Erythroblast (primary cell): ENCODE measurements at regions not wholly inside any gene's neighbourhood (a gene's known extent, or its start where the extent isn't known, plus 50 kb on each side); places are given as distances from the start of the nearest gene placed in this dataset.
"Not testable (repeated sequence)": the region's sequence is repeated elsewhere in the genome, so short reads cannot be mapped to it uniquely, and the experiment has no call there.

Experiments
- DNase-seq, 2 experiments: peaks; one replicate each; lab custom pipeline; 2025; lab: John Stamatoyannopoulos, UW
- GATA1 ChIP-seq: IDR thresholded peaks from 2 replicates; pipeline ENCODE4 v1.6.1; 2011; ENCODE audit warnings: low read depth, mild to moderate bottlenecking, control low read depth, low read length, moderate library complexity
- POLR2A ChIP-seq: IDR thresholded peaks from 2 replicates; pipeline ENCODE4 v1.6.1; 2011; ENCODE audit warnings: mild to moderate bottlenecking, low read length

- no peak for TF ChIP-seq POLR2A
- no peak for TF ChIP-seq GATA1
- DNase-seq: no peak
These were observed 119.0 kb upstream of the WNT7A start for GRCh38 chr3:13998831-13999230.

GRCh38 chr3:13995216-13995615, 115.3 kb upstream of the WNT7A start:
- not testable (repeated sequence) for DNase-seq

DNA sequence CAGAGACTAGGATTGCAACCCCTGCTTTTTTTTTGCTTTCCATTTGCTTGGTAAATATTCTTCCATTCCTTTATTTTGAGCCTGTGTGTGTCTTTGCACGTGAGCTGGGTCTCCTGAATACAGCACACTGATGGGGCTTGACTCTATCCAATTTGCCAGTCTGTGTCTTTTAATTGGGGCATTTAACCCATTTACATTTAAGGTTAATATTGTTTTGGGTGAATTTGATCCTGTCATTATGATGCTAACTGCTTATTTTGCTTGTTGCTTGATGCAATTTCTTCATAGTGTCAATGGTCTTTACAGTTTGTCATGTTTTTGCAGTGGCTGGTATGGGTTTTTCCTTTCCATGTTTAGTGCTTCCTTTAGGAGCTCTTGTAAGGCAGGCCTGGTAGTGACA, 109.1 kb upstream of the WNT7A start:
- DNase-seq: not testable (repeated sequence)

DNA sequence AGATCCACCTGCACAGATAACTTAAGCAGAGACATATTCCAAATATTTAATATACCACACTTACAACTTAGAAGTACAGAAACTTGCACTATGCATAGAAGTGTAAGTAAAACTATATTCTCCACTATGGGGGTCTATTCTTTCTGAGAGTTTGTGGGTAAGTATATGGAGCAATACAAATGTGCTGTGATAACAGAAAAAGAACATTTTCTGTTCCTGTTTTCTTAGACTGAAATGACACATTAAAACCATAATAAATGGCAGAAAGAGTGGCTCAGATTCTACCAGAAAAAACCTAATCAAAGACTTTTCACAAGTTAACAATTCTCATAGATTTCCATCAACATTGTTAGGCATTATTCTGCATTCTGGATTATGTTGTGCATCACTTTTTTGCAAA, 96.6 kb upstream of the WNT7A start:
- no peak for DNase-seq
- TF ChIP-seq GATA1 (no peak), POLR2A (no peak)

- no peak for TF ChIP-seq GATA1
- TF ChIP-seq POLR2A: no peak
- no peak for DNase-seq
These were observed 95.8 kb upstream of the WNT7A start for GRCh38 chr3:13975686-13976085.

DNA sequence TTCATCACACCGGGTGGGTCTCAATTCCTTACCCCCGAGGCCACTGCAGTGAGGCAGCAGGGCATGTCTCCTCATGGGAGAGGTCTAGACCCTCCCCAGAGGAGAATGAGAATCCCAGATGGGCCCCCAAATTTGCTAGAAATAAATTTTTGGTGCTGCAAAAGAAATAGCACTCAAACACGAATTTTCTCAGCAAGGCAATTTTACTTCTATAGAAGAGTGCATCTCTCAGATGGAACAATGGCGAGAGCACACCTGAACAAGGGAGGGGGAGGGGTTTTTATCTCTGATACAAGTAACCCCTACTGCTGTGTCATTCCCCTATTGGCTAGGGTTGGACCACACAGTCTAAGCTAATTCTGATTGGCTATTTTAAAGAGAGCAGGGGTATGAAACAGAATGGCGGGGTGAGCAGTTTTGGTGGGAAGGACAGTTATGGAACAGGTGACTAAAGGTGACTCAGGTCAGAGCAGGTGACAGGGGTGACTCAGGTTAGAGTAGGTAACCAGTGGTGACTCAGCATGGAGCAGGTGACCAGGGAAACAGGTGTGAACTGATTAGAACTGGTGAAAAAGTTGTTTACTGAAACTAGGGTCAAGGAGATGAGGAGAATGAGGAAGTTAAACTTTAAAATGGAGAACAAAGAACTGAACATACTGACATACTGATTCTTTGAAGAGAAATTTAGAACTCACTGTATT, 93.0 kb upstream of the WNT7A start:
- no peak for DNase-seq
- TF ChIP-seq POLR2A (no peak), GATA1 (no peak)

GRCh38 chr3:13966302-13966701, 86.4 kb upstream of the WNT7A start:
- DNase-seq: no peak
- no peak for TF ChIP-seq POLR2A
- TF ChIP-seq GATA1: no peak

GRCh38 chr3:13963137-13963886, 83.4 kb upstream of the WNT7A start:
- DNase-seq: no peak
- TF ChIP-seq GATA1 (no peak), POLR2A (no peak)

- DNase-seq: no peak
- no peak for TF ChIP-seq POLR2A
- TF ChIP-seq GATA1: no peak
These were observed 75.0 kb upstream of the WNT7A start for GRCh38 chr3:13954741-13955483.

GRCh38 chr3:13954266-13954665, 74.4 kb upstream of the WNT7A start:
- no peak for DNase-seq
- TF ChIP-seq POLR2A (no peak), GATA1 (no peak)

- no peak for DNase-seq
- no peak for TF ChIP-seq POLR2A
- no peak for TF ChIP-seq GATA1
These were observed 71.3 kb upstream of the WNT7A start for GRCh38 chr3:13951184-13951583.

- no peak for DNase-seq
- TF ChIP-seq GATA1: no peak
- TF ChIP-seq POLR2A: no peak
These were observed 70.2 kb upstream of the WNT7A start for GRCh38 chr3:13950042-13950441.

GRCh38 chr3:13947912-13948311, 68.0 kb upstream of the WNT7A start:
- no peak for TF ChIP-seq GATA1
- no peak for TF ChIP-seq POLR2A
- DNase-seq: no peak

DNA sequence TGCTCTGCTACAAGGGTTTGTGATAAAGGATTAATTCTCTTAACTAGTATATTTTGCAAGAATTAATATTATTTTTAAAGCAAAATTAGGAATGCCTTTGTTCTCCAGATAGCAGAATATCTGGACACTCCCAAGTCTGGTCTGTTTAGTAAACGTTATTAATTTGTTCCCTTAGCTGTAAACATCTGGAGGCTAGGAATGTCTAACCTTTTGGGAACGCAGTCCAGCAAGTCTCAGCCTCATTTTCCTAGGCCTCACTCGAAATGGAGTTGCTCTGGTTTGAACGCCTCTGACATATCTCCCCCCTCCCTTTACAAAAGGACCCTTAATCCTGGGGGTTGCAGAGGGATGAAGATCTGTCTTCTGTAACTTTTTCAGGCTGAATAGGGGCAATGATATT, 59.3 kb upstream of the WNT7A start:
- no peak for TF ChIP-seq GATA1
- no peak for TF ChIP-seq POLR2A
- no peak for DNase-seq

DNA sequence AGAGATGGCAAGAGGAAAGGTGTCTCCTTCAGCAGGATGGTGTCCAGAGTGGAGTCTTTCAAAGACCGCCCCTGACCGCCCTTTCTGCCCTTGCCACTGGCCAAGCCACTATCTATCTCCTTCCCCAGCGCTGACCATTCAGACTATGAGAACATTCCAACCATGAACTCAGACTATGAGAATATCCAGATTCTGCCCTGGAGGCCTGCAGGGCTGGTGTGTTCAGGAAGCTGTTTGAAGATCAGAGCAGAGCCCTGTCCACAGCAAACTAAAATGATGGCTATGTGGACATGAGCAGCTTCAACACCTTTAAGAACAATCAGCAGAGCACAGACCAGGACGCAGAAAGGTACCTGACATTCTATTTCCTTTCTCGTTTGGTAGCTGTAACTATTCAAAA, 57.3 kb upstream of the WNT7A start:
- DNase-seq: no peak
- TF ChIP-seq POLR2A: no peak
- no peak for TF ChIP-seq GATA1
